ENCODE measurements at regions not wholly inside any gene's neighbourhood (a gene's known extent, or its start where the extent isn't known, plus 50 kb on each side); places are given as distances from the start of the nearest gene placed in this dataset.

DNA sequence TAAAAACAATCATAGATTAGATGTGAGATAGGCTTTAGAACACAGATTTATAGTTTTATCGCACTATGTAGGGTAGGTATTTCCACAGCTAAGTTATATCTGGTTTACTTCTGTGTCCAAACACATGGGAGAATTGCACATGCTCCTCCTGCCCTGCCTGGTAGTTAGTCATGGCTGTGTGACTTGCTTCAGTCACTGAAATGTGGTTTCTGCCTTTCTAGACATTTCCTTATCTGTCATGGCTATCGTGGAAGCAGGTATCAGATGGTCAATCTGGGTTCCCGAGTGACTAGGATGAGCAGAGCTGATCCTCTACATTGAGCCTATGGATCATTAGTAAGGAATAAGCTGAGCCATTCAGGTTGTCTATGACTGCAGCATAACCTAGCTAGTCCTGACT, 117.8 kb upstream of the GMDS start:
- DNase-seq (ENCODE audit: low spot score): no peak
- in situ Hi-C loops (cut with MboI; ENCODE audit: low pct_unique_long_range_greater_than_20kb, low sequenced_read_pairs, unreplicated experiment): loop anchor here (25.0 kb wide), 1 partner anchor 251 kb away; no protein-coding TSS in a partner anchor
- TF ChIP-seq, protein P1, sequence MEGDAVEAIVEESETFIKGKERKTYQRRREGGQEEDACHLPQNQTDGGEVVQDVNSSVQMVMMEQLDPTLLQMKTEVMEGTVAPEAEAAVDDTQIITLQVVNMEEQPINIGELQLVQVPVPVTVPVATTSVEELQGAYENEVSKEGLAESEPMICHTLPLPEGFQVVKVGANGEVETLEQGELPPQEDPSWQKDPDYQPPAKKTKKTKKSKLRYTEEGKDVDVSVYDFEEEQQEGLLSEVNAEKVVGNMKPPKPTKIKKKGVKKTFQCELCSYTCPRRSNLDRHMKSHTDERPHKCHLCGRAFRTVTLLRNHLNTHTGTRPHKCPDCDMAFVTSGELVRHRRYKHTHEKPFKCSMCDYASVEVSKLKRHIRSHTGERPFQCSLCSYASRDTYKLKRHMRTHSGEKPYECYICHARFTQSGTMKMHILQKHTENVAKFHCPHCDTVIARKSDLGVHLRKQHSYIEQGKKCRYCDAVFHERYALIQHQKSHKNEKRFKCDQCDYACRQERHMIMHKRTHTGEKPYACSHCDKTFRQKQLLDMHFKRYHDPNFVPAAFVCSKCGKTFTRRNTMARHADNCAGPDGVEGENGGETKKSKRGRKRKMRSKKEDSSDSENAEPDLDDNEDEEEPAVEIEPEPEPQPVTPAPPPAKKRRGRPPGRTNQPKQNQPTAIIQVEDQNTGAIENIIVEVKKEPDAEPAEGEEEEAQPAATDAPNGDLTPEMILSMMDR (IDR thresholded peaks at IDR 0.05; ENCODE audit: extremely low read depth, insufficient read depth, missing control alignments): no peak

DNA sequence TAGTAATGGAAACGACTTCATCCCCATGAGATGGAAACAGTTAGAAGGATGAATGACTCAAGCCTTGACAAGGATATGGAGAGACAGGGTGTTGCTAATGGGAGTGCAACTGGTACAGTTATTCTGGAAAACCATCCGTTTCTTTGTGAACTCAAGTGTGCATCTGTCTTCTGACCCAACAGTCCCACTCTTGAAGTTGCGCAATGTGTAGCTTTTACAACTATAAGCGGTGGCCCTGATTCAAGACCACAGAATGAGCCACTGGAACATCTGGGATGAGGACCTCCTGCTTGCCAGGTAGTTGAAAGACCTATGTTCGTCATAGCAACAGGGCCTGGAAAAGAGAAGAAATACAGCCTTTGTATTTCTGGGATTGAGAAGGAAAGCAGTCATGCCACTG, 115.8 kb upstream of the GMDS start:
- TF ChIP-seq, protein P1 (IDR thresholded peaks at IDR 0.05; ENCODE audit: extremely low read depth, insufficient read depth, missing control alignments): no peak
- in situ Hi-C loops (cut with MboI; ENCODE audit: low pct_unique_long_range_greater_than_20kb, low sequenced_read_pairs, unreplicated experiment): loop anchor here (25.0 kb wide), 1 partner anchor 249 kb away; no protein-coding TSS in a partner anchor
- no peak for DNase-seq (ENCODE audit: low spot score)

DNA sequence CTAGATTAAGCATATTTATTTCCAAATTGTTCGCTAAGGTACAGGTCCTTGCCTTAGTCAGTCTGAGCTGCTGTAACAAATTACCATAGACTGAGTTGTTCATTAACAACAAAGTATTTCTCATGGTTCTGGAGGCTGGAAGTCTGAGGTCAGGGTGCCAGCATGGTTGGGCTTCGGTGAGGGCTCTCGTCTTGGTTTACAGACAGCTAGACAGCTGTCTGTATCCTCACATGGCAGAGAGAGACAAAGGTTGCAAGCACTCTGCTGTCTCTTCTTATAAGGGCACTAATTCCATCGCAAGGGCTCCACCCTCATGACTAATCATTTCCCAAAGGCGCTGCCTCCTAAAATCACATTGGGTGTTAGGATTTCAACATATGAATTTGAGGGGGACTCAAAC, 115.3 kb upstream of the GMDS start:
- no peak for DNase-seq (ENCODE audit: low spot score)
- TF ChIP-seq, protein P1 (IDR thresholded peaks at IDR 0.05; ENCODE audit: extremely low read depth, insufficient read depth, missing control alignments): no peak
- in situ Hi-C loops (cut with MboI; ENCODE audit: low pct_unique_long_range_greater_than_20kb, low sequenced_read_pairs, unreplicated experiment): loop anchor here (25.0 kb wide), 1 partner anchor 248 kb away; no protein-coding TSS in a partner anchor

DNA sequence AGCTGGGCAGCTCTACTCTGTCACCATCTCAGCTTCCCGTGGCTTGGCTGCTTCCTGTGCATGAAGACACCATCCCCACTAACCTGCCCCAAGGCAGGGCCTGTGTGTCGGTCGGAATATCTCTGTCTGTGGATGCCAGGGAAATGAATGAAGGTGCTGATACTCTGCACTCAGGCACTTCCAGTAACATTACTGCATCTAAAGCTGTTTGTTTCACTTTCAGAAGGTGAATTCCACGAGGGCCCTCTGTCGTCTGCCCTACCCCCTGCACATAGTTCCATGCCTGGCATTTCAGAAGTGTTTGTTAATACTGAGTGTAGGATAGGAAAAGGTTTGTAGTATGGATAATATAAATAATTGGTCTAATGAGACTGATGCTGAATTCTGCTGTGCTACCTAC, 114.7 kb upstream of the GMDS start:
- in situ Hi-C loops (cut with MboI; ENCODE audit: low pct_unique_long_range_greater_than_20kb, low sequenced_read_pairs, unreplicated experiment): loop anchor here (25.0 kb wide), 1 partner anchor 248 kb away; no protein-coding TSS in a partner anchor
- no peak for DNase-seq (ENCODE audit: low spot score)
- TF ChIP-seq, protein P1 (IDR thresholded peaks at IDR 0.05; ENCODE audit: extremely low read depth, insufficient read depth, missing control alignments): no peak

DNA sequence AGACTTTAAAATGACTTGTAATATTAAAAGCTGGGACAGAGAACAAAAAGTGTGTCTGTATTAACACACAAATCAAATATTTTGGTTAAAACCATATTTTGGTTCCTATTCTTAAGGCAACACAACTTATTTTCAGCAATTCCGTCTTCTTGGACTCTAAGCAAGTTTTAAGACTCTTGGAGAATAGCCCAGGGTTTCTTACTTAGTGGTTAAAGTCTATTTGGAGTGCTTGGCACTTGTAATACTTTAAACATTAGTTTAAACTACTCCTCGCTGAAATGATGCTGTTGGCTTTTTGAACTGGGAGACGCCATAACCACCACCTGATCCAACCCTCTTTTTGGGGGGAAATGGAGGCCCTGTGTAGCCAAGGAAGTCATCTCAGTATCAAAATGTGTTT, 109.7 kb upstream of the GMDS start:
- TF ChIP-seq, protein P1 (IDR thresholded peaks at IDR 0.05; ENCODE audit: extremely low read depth, insufficient read depth, missing control alignments): no peak
- in situ Hi-C loops (cut with MboI; ENCODE audit: low pct_unique_long_range_greater_than_20kb, low sequenced_read_pairs, unreplicated experiment): loop anchor here (10.0 to 25.0 kb wide), 3 partner anchors 140 to 760 kb away; no protein-coding TSS in a partner anchor
- no peak for DNase-seq (ENCODE audit: low spot score)

DNA sequence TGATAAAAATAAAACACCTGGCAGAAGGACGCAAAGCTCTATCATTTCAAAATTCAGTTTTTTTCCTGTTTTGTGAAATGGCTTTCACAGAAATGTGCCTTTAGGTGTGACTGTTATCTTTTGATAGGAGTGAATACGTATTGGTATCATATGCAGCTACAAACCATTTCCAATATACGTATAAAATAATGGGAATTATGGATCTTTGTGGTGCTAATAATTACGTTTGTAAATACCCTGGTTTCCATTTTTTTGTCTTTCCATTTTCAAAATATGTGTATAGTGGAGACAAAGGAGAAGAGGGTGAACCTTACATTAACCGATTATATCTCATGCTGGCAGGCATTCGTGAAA, 108.7 kb upstream of the GMDS start:
- TF ChIP-seq, protein P1 (IDR thresholded peaks at IDR 0.05; ENCODE audit: extremely low read depth, insufficient read depth, missing control alignments): peak; percentile 5
- no peak for DNase-seq (ENCODE audit: low spot score)
- in situ Hi-C loops (cut with MboI; ENCODE audit: low pct_unique_long_range_greater_than_20kb, low sequenced_read_pairs, unreplicated experiment): loop anchor here (10.0 to 25.0 kb wide), 3 partner anchors 139 to 759 kb away; no protein-coding TSS in a partner anchor
